Pancreas (tissue), 10 donors: ENCODE measurements at regions not wholly inside any gene's neighbourhood (a gene's known extent, or its start where the extent isn't known, plus 50 kb on each side); places are given as distances from the start of the nearest gene placed in this dataset.

Experiments
- ATAC-seq, 4 donors: fragments of 200-7000 bp; cut with Tn5 transposase; one replicate each; pipeline versions ENCODE4 v1.8.0 to v1.9.1; 2020; ENCODE audit warnings: mild to moderate bottlenecking in 4 of 4, moderate library complexity in 4 of 4
- DNase-seq, 6 donors: peaks; one replicate each; pipeline ENCODE4 v3.0.0-alpha.2; 2020
- FAIRE-seq: peaks from 2 replicates; lab custom pipeline; 2012; peaks lifted over from hg19 to GRCh38; lab: Jason Lieb, UNC
- H3K27ac ChIP-seq, 4 donors: fragments of 200-600 bp; sonication (generic); 1 replicate in 3 of 4; 2 replicates in 1 of 4; pipeline versions ENCODE4 v1.5.0 to v1.8.0; 2020
- H3K27me3 ChIP-seq, 4 donors: fragments of 200-600 bp; one replicate each; pipeline ENCODE4 v1.8.0; 2021
- H3K36me3 ChIP-seq, 3 donors: fragments of 200-600 bp; sonication (generic) in 1 of 3; one replicate each; pipeline versions ENCODE4 v1.5.0 to v1.8.0; 2020 to 2021
- H3K4me1 ChIP-seq, 3 donors: fragments of 200-600 bp; one replicate each; pipeline ENCODE4 v1.8.0; 2021
- H3K4me3 ChIP-seq, 4 donors: fragments of 200-600 bp; sonication (generic) in 2 of 4; one replicate each; pipeline versions ENCODE4 v1.5.0 to v1.8.0; 2020 to 2021
- H3K9me3 ChIP-seq, 4 donors: fragments of 200-600 bp; one replicate each; pipeline ENCODE4 v1.8.0; 2021
- CTCF ChIP-seq, 4 donors: fragments of 200-600 bp; sonication (generic) in 3 of 4; IDR thresholded peaks; one replicate each; pipeline versions ENCODE4 v1.5.0 to v1.8.0; 2021; ENCODE audit warnings: antibody characterized with exemption in 4 of 4
- WGBS, 2 donors: extraction: QIAGEN DNeasy Blood & Tissue Kit; methylation state at CpG; one replicate each; pipeline ENCODE4 v1.1.7; 2013; 5-methylcytosine and 5-hydroxymethylcytosine counted together
- intact Hi-C, 3 donors: fragments of 100-400 bp; cut with DNase I; formaldehyde crosslinking; loops; one replicate each; pipeline versions ENCODE4 v1.11.1 to v1.14.2; 2022
- donor health status: healthy with polysubstance abuse.
- donor health status: DM: no; HTN: no; CAD: no; lungs with moderate emphysema.
- donor health status: DM: no; HTN: no; CAD: no.
- donor health status: control.
- donor health status: control.
- donor health status: Bipolar disorder and iron deficiency.
- donor health status: DM: yes; HTN: yes; CAD: no.
- donor health status: DM: no; HTN: no; CAD: no.
- donor health status: DM: no; HTN: no; CAD: no.
- donor health status: DM: yes; HTN: yes; CAD: no.

GRCh38 chr9:126240835-126241234 lies 85.8 kb upstream of the MVB12B start:
- H3K36me3 ChIP-seq, result no peaks in the 10 kb centered on the region
- WGBS, 2 donors, result 39 to 54% methylated on average over 1 of the region's 1 CpG
- no peak overlapping the region for H3K4me3 ChIP-seq
- FAIRE-seq (no peak), ATAC-seq (no peak), DNase-seq (no peak)
- intact Hi-C loops, result no loop called here
- TF ChIP-seq CTCF (IDR thresholded peaks at IDR 0.05), result no peak
- H3K9me3 ChIP-seq, result peaks cover 0 to 5% (median 0%) of the 10 kb centered on the region in 4 donors
- H3K27ac ChIP-seq, result no peak overlapping the region
- no peaks in the 10 kb centered on the region for H3K27me3 ChIP-seq
- no peaks in the 10 kb centered on the region for H3K4me1 ChIP-seq

- 80 to 85% methylated on average over 3 of the region's 3 CpGs for WGBS, 2 donors
- H3K4me3 ChIP-seq, result no peak overlapping the region
- H3K4me1 ChIP-seq, result no peaks in the 10 kb centered on the region
- no peak overlapping the region for H3K27ac ChIP-seq
- intact Hi-C loops, result no loop called here
- FAIRE-seq (no peak), ATAC-seq (no peak), DNase-seq (no peak)
- TF ChIP-seq CTCF (IDR thresholded peaks at IDR 0.05), result no peak
- no peaks in the 10 kb centered on the region for H3K27me3 ChIP-seq
- H3K36me3 ChIP-seq, result no peaks in the 10 kb centered on the region
- peaks cover 0 to under 1% (median 0%) of the 10 kb centered on the region in 4 donors for H3K9me3 ChIP-seq
Observed at GRCh38 chr9:126248680-126249079, 77.9 kb upstream of the MVB12B start.

- FAIRE-seq (no peak), ATAC-seq (no peak), DNase-seq (no peak)
- TF ChIP-seq CTCF (IDR thresholded peaks at IDR 0.05), result no peak
- Histone ChIP-seq H3K9me3 (no peaks in the 10 kb centered on the region), H3K4me1 (no peaks in the 10 kb centered on the region), H3K36me3 (no peaks in the 10 kb centered on the region), H3K27ac (no peak overlapping the region), H3K4me3 (no peak overlapping the region), H3K27me3 (peaks cover 0 to 24% (median 6%) of the 10 kb centered on the region in 4 donors)
- intact Hi-C loops, result no loop called here
- WGBS, 2 donors, result 45 to 49% methylated on average over 14 of the region's 14 CpGs
Observed at GRCh38 chr9:126261584-126262356, 64.9 kb upstream of the MVB12B start.

- TF ChIP-seq CTCF (IDR thresholded peaks at IDR 0.05), result no peak
- H3K9me3 ChIP-seq, result no peaks in the 10 kb centered on the region
- no peaks in the 10 kb centered on the region for H3K4me1 ChIP-seq
- FAIRE-seq, result no peak
- H3K36me3 ChIP-seq, result no peaks in the 10 kb centered on the region
- peaks cover 0 to 24% (median 6%) of the 10 kb centered on the region in 4 donors for H3K27me3 ChIP-seq
- no peak for ATAC-seq
- DNase-seq, result no peak
- H3K27ac ChIP-seq, result no peak overlapping the region
- intact Hi-C loops, result no loop called here
- no peak overlapping the region for H3K4me3 ChIP-seq
Observed at GRCh38 chr9:126262738-126263137, 63.9 kb upstream of the MVB12B start.

GRCh38 chr9:126270556-126270955 lies 56.1 kb upstream of the MVB12B start:
- H3K36me3 ChIP-seq, result no peaks in the 10 kb centered on the region
- H3K4me3 ChIP-seq, result no peak overlapping the region
- peaks cover 0 to 4% (median 0%) of the 10 kb centered on the region in 4 donors for H3K27me3 ChIP-seq
- intact Hi-C loops, result no loop called here
- DNase-seq (no peak), FAIRE-seq (no peak), ATAC-seq (no peak)
- 58 to 80% methylated on average over 1 of the region's 1 CpG for WGBS, 2 donors
- TF ChIP-seq CTCF (IDR thresholded peaks at IDR 0.05), result no peak
- no peaks in the 10 kb centered on the region for H3K9me3 ChIP-seq
- H3K27ac ChIP-seq, result no peak overlapping the region
- H3K4me1 ChIP-seq, result no peaks in the 10 kb centered on the region
